Endodermal cell (in vitro differentiated cells): ENCODE measurements at regions not wholly inside any gene's neighbourhood (a gene's known extent, or its start where the extent isn't known, plus 50 kb on each side); places are given as distances from the start of the nearest gene placed in this dataset.

Source experiments
- DNase-seq: peaks from one replicate; pipeline ENCODE4 v3.0.0-alpha.2; 2017
- H3K27ac ChIP-seq: 2 replicates; pipeline ENCODE4 v1.5.1; 2013; ENCODE audit warnings: mild to moderate bottlenecking, low read depth, low read length, moderate library complexity
- H3K27me3 ChIP-seq: 2 replicates; pipeline ENCODE4 v1.6.1; 2013; ENCODE audit warnings: mild to moderate bottlenecking, low read length, moderate library complexity; ENCODE audit not compliant: insufficient read depth, control insufficient read depth, poor library complexity, severe bottlenecking
- H3K36me3 ChIP-seq: 2 replicates; pipeline ENCODE4 v1.7.0; 2013; ENCODE audit warnings: mild to moderate bottlenecking, low read length, moderate library complexity; ENCODE audit not compliant: control insufficient read depth, insufficient read depth
- H3K4me1 ChIP-seq: one replicate; pipeline ENCODE4 v1.7.0; 2013; ENCODE audit warnings: low read length; ENCODE audit not compliant: control insufficient read depth, insufficient read depth
- H3K4me3 ChIP-seq: 2 replicates; pipeline ENCODE4 v1.5.1; 2013; ENCODE audit warnings: mild to moderate bottlenecking, low read length, moderate library complexity
- H3K9ac ChIP-seq: 2 replicates; pipeline ENCODE4 v1.6.1; 2013; ENCODE audit warnings: mild to moderate bottlenecking, low read length, moderate library complexity; ENCODE audit not compliant: poor library complexity, severe bottlenecking; ENCODE audit errors: extremely low read depth
- H3K9me3 ChIP-seq: 2 replicates; pipeline ENCODE4 v1.6.1; 2013; ENCODE audit warnings: mild to moderate bottlenecking, low read length, moderate library complexity; ENCODE audit not compliant: control insufficient read depth
- H3K27ac Mint-ChIP-seq: 2 replicates; pipeline ENCODE4 v1.8.0; 2020; ENCODE audit warnings: mixed read lengths
- H3K27me3 Mint-ChIP-seq: 2 replicates; pipeline ENCODE4 v1.8.0; 2021; ENCODE audit warnings: mild to moderate bottlenecking, mixed read lengths; ENCODE audit not compliant: insufficient read depth
- H3K36me3 Mint-ChIP-seq: 2 replicates; pipeline ENCODE4 v1.8.0; 2020; ENCODE audit warnings: low read depth, mixed read lengths
- H3K4me1 Mint-ChIP-seq: 2 replicates; pipeline ENCODE4 v1.8.0; 2020; ENCODE audit warnings: mixed read lengths
- H3K4me3 Mint-ChIP-seq: 2 replicates; pipeline ENCODE4 v1.8.0; 2020; ENCODE audit warnings: mild to moderate bottlenecking, moderate library complexity, mixed read lengths
- H3K9me3 Mint-ChIP-seq: 2 replicates; pipeline ENCODE4 v1.8.0; 2020; ENCODE audit warnings: mild to moderate bottlenecking, mixed read lengths
- CTCF ChIP-seq: fragments of 200-600 bp; sonication (generic); conservative IDR thresholded peaks from 2 replicates; pipeline ENCODE4 v1.5.0; 2021; ENCODE audit warnings: antibody characterized with exemption, mild to moderate bottlenecking
- WGBS, 2 experiments: methylation state at CpG; one replicate each; pipeline versions ENCODE4 v1.1.5 to v1.1.7; 2013; ENCODE audit warnings: missing lambda C conversion rate in 2 of 2, mixed read lengths in 1 of 2; ENCODE audit not compliant: insufficient coverage in 1 of 2, insufficient read length in 1 of 2; 5-methylcytosine and 5-hydroxymethylcytosine counted together

DNA sequence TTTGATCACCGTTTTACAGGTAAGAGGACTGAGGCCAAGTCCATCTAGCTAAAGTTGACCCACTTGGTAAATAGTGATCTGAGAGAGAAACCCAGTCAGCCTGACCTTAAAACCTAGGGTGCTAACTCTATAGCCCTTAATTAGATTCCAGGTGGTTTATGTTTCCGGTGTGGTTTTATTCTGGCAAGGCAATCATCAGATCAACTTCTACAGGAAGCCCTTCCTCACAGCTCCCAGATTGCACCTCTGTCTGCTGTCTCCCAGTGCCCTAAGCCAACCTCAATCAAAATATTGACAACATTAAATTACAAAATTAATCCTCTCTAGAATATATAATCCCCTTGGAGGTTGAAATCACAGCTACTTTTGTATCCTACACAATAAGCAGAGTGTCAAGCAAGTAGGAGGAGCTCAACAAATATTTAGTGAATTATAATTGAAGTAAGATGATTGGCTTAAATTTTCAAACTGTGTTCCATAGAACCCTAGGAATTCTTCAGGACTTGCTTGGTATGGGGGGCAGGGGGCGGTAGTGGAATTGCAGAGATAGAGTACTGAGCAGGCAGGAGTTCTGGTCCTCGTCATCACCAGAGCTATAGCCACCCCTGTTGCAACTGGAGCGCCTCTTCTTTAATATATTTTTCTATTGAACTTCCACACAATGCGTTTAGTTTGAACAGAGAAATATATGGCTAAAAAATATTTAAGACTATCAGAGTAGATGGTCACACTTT is 692.8 kb upstream of the LRRN3 start:
- H3K4me3 Mint-ChIP-seq = no peak overlapping the region
- Histone ChIP-seq H3K4me3 (no peak overlapping the region), H3K27ac (no peak overlapping the region), H3K9ac (no peak overlapping the region), H3K27me3 (no peaks in the 10 kb centered on the region), H3K36me3 (no peaks in the 10 kb centered on the region), H3K4me1 (peaks cover 5% of the 10 kb centered on the region), H3K9me3 (no peaks in the 10 kb centered on the region)
- H3K9me3 Mint-ChIP-seq = no peaks in the 10 kb centered on the region
- peak; percentile 53 for TF ChIP-seq CTCF
- no peaks in the 10 kb centered on the region for H3K27me3 Mint-ChIP-seq
- no peak overlapping the region for H3K27ac Mint-ChIP-seq
- 92 to 97% methylated on average over 2 to 6 of the region's 6 CpGs for WGBS, 2 experiments
- no peaks in the 10 kb centered on the region for H3K36me3 Mint-ChIP-seq
- peaks cover 18% of the 10 kb centered on the region for H3K4me1 Mint-ChIP-seq
- DNase-seq = no peak

DNA sequence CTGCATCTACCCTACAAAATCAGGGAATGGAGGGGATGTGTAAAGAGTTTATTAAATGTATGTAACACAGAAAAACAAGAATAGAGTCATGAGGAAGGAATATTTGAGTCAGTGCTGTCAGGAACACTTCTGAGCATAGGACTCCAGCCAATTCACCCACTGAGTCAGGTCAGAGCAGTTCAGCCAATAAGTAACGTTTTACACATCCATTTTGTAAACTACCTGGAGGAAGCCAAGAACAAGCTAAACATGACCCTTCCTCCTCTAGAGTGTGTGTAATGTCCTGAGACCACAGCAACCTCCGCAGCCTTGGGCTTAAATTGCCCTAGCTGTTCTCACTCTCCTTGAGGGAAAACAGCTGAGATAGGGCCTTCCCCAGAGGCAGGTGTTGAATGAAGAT is 691.5 kb upstream of the LRRN3 start:
- Histone ChIP-seq H3K9ac (no peak overlapping the region), H3K27me3 (no peaks in the 10 kb centered on the region), H3K4me3 (no peak overlapping the region), H3K9me3 (no peaks in the 10 kb centered on the region), H3K27ac (no peak overlapping the region), H3K36me3 (no peaks in the 10 kb centered on the region), H3K4me1 (peaks cover 5% of the 10 kb centered on the region)
- no peaks in the 10 kb centered on the region for H3K36me3 Mint-ChIP-seq
- no peak for TF ChIP-seq CTCF
- no peak overlapping the region for H3K4me3 Mint-ChIP-seq
- H3K9me3 Mint-ChIP-seq = no peaks in the 10 kb centered on the region
- H3K27ac Mint-ChIP-seq = no peak overlapping the region
- WGBS, 2 experiments = 80 to 92% methylated on average over 1 to 2 of the region's 2 CpGs
- H3K4me1 Mint-ChIP-seq = peaks cover 18% of the 10 kb centered on the region
- no peaks in the 10 kb centered on the region for H3K27me3 Mint-ChIP-seq
- no peak for DNase-seq

- H3K9ac ChIP-seq = no peak overlapping the region
- WGBS, 2 experiments = 97 to 100% methylated on average over 2 of the region's 2 CpGs
- Mint-ChIP-seq H3K27ac (no peak overlapping the region), H3K27me3 (no peaks in the 10 kb centered on the region), H3K36me3 (no peaks in the 10 kb centered on the region), H3K4me1 (peaks cover 13% of the 10 kb centered on the region), H3K4me3 (no peak overlapping the region), H3K9me3 (no peaks in the 10 kb centered on the region)
- TF ChIP-seq CTCF = no peak
- peaks cover 3% of the 10 kb centered on the region for H3K4me1 ChIP-seq
- H3K4me3 ChIP-seq = no peak overlapping the region
- DNase-seq = no peak
- H3K9me3 ChIP-seq = no peaks in the 10 kb centered on the region
- no peak overlapping the region for H3K27ac ChIP-seq
- H3K27me3 ChIP-seq = no peaks in the 10 kb centered on the region
- H3K36me3 ChIP-seq = no peaks in the 10 kb centered on the region
These were observed 690.5 kb upstream of the LRRN3 start for GRCh38 chr7:110400411-110400810.
